Neural progenitor cell (in vitro differentiated cells): ENCODE measurements at regions not wholly inside any gene's neighbourhood (a gene's known extent, or its start where the extent isn't known, plus 50 kb on each side); places are given as distances from the start of the nearest gene placed in this dataset.

Source experiments
- CTCF ChIP-seq: fragments of 200-600 bp; sonication (generic); IDR thresholded peaks from 2 replicates; pipeline ENCODE4 v1.5.1; 2017; ENCODE audit warnings: antibody characterized with exemption, mild to moderate bottlenecking
- EZH2 ChIP-seq: fragments of 200-600 bp; sonication (generic); IDR thresholded peaks from 2 replicates; pipeline ENCODE4 v1.6.1; 2017; ENCODE audit warnings: antibody characterized with exemption, mild to moderate bottlenecking, moderate library complexity

GRCh38 chr16:85446951-85447692 is 166.0 kb upstream of the GSE1 start:
- no peak for TF ChIP-seq CTCF
- TF ChIP-seq EZH2 = no peak
